ENCODE measurements at regions not wholly inside any gene's neighbourhood (a gene's known extent, or its start where the extent isn't known, plus 50 kb on each side); places are given as distances from the start of the nearest gene placed in this dataset.

DNA sequence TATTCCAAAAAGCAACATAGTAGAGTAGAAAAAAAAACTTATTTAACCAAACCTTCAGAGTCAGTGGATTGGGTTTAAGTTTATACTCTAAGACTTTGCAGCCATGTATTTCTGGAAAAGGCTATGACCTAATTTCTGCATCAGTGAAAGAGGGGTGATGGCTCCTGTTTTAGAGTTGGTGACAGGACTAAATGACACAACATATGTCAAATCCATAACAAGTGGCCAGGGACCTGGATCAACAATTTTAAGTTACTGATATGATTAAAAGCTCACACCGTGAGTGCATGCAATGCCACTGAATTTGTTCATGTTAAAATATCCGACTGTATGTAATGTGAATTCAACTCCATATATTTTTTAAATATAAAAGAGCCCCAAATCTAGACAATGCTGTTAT lies 390.6 kb downstream of the TNS3 start (continued):
- TF ChIP-seq, protein P1, sequence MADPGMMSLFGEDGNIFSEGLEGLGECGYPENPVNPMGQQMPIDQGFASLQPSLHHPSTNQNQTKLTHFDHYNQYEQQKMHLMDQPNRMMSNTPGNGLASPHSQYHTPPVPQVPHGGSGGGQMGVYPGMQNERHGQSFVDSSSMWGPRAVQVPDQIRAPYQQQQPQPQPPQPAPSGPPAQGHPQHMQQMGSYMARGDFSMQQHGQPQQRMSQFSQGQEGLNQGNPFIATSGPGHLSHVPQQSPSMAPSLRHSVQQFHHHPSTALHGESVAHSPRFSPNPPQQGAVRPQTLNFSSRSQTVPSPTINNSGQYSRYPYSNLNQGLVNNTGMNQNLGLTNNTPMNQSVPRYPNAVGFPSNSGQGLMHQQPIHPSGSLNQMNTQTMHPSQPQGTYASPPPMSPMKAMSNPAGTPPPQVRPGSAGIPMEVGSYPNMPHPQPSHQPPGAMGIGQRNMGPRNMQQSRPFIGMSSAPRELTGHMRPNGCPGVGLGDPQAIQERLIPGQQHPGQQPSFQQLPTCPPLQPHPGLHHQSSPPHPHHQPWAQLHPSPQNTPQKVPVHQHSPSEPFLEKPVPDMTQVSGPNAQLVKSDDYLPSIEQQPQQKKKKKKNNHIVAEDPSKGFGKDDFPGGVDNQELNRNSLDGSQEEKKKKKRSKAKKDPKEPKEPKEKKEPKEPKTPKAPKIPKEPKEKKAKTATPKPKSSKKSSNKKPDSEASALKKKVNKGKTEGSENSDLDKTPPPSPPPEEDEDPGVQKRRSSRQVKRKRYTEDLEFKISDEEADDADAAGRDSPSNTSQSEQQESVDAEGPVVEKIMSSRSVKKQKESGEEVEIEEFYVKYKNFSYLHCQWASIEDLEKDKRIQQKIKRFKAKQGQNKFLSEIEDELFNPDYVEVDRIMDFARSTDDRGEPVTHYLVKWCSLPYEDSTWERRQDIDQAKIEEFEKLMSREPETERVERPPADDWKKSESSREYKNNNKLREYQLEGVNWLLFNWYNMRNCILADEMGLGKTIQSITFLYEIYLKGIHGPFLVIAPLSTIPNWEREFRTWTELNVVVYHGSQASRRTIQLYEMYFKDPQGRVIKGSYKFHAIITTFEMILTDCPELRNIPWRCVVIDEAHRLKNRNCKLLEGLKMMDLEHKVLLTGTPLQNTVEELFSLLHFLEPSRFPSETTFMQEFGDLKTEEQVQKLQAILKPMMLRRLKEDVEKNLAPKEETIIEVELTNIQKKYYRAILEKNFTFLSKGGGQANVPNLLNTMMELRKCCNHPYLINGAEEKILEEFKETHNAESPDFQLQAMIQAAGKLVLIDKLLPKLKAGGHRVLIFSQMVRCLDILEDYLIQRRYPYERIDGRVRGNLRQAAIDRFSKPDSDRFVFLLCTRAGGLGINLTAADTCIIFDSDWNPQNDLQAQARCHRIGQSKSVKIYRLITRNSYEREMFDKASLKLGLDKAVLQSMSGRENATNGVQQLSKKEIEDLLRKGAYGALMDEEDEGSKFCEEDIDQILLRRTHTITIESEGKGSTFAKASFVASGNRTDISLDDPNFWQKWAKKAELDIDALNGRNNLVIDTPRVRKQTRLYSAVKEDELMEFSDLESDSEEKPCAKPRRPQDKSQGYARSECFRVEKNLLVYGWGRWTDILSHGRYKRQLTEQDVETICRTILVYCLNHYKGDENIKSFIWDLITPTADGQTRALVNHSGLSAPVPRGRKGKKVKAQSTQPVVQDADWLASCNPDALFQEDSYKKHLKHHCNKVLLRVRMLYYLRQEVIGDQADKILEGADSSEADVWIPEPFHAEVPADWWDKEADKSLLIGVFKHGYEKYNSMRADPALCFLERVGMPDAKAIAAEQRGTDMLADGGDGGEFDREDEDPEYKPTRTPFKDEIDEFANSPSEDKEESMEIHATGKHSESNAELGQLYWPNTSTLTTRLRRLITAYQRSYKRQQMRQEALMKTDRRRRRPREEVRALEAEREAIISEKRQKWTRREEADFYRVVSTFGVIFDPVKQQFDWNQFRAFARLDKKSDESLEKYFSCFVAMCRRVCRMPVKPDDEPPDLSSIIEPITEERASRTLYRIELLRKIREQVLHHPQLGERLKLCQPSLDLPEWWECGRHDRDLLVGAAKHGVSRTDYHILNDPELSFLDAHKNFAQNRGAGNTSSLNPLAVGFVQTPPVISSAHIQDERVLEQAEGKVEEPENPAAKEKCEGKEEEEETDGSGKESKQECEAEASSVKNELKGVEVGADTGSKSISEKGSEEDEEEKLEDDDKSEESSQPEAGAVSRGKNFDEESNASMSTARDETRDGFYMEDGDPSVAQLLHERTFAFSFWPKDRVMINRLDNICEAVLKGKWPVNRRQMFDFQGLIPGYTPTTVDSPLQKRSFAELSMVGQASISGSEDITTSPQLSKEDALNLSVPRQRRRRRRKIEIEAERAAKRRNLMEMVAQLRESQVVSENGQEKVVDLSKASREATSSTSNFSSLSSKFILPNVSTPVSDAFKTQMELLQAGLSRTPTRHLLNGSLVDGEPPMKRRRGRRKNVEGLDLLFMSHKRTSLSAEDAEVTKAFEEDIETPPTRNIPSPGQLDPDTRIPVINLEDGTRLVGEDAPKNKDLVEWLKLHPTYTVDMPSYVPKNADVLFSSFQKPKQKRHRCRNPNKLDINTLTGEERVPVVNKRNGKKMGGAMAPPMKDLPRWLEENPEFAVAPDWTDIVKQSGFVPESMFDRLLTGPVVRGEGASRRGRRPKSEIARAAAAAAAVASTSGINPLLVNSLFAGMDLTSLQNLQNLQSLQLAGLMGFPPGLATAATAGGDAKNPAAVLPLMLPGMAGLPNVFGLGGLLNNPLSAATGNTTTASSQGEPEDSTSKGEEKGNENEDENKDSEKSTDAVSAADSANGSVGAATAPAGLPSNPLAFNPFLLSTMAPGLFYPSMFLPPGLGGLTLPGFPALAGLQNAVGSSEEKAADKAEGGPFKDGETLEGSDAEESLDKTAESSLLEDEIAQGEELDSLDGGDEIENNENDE (IDR thresholded peaks at IDR 0.05; ENCODE audit: insufficient replicate concordance, low read length) = no peak
- TF ChIP-seq BCL11A (IDR thresholded peaks at IDR 0.05; ENCODE audit: low read depth in 2 of 2, low read length in 2 of 2) = no peak
- TF ChIP-seq CTBP2 (IDR thresholded peaks at IDR 0.05; ENCODE audit: borderline replicate concordance, insufficient read depth, insufficient read length, low read length) = no peak
- no peak for TF ChIP-seq CHD1 (IDR thresholded peaks at IDR 0.05; ENCODE audit: low read depth, low read length)
- TF ChIP-seq, protein P2, sequence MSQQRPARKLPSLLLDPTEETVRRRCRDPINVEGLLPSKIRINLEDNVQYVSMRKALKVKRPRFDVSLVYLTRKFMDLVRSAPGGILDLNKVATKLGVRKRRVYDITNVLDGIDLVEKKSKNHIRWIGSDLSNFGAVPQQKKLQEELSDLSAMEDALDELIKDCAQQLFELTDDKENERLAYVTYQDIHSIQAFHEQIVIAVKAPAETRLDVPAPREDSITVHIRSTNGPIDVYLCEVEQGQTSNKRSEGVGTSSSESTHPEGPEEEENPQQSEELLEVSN (IDR thresholded peaks at IDR 0.05) = no peak
- no peak for TF ChIP-seq SAP30 (IDR thresholded peaks at IDR 0.05; ENCODE audit: insufficient read depth, insufficient replicate concordance, low read length)

Measured in H1 (cell line).